ENCODE measurements at regions not wholly inside any gene's neighbourhood (a gene's known extent, or its start where the extent isn't known, plus 50 kb on each side); places are given as distances from the start of the nearest gene placed in this dataset.

DNA sequence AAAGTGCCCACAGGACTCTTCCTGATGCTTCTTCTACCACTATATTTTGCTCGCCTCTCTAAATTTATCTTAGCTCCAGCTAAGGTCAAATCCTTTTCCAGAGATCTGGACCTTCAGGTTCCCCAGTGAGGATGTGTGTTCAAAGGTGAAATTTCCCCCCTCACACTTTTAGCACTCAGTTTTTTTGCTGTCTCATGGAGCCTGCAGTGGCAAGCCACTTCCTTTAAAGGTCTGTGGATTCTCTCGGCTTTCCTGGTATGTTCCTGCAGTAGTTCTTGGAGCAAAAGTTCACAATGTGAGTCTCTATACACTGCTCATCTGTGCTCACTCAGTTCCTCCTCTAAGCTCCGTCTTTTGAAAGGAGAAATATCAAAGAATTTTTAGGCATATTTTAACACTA lies 181.4 kb downstream of the LURAP1L start:
- ATAC-seq (replicated peaks) = no peak
- Mint-ChIP-seq H3K4me3 (no peak overlapping the region), H3K27ac (no peak overlapping the region), H3K27me3 (no peaks in the 10 kb centered on the region), H3K4me1 (ENCODE audit: low read depth in 2 of 2) (no peaks in the 10 kb centered on the region), H3K9me3 (peaks cover 22 to 51% of the 10 kb centered on the region in 2 donors), H3K36me3 (ENCODE audit: insufficient read depth) (no peaks in the 10 kb centered on the region)
- no peak for DNase-seq

DNA sequence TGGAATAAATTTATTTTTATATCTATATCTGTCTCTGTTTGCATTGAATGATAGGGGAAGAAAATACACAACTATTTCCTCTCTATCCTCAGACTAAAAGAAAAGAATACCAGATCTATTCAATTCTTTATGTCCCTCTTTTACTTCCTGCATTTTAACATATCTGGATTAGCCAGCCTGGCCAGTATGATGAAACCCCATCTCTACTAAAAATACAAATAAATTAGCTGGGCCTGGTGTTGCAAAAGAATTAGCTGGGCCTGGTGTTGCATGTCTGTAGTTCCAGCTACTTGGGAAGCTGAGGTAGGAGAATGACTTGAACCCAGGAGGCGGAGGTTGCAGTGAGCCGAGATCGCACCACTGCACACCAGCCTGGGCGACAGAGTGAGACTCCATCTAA lies 182.0 kb downstream of the LURAP1L start:
- Mint-ChIP-seq H3K27ac (no peak overlapping the region), H3K4me3 (no peak overlapping the region), H3K9me3 (peaks cover 22 to 50% of the 10 kb centered on the region in 2 donors), H3K4me1 (ENCODE audit: low read depth in 2 of 2) (no peaks in the 10 kb centered on the region), H3K27me3 (no peaks in the 10 kb centered on the region), H3K36me3 (ENCODE audit: insufficient read depth) (no peaks in the 10 kb centered on the region)
- no peak for DNase-seq
- ATAC-seq (replicated peaks) = no peak

DNA sequence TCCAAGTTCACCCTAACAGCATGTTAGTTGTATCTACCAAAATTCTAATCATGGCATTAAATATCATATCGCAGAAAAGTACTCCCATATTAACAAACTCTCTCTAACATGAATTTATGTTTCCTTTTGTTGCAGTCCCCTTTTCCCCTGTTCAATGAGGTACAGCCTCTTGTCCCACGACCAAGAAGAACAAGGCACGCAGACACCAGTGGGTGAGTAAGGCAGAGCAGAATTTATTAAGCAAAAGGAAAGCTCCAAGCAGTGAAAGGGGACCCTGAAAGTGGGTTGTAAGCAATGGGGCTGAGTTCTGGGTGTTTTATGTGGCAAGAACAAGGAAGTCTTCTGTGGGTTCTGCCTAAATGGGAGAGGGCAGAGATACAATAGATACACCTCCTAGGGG lies 183.5 kb downstream of the LURAP1L start:
- ATAC-seq (replicated peaks) (no peak), DNase-seq (no peak)
- Mint-ChIP-seq H3K4me3 (no peak overlapping the region), H3K4me1 (ENCODE audit: low read depth in 2 of 2) (no peaks in the 10 kb centered on the region), H3K27ac (no peak overlapping the region), H3K36me3 (ENCODE audit: insufficient read depth) (peaks cover 2% of the 10 kb centered on the region), H3K27me3 (no peaks in the 10 kb centered on the region), H3K9me3 (peaks cover 14 to 38% of the 10 kb centered on the region in 2 donors)

DNA sequence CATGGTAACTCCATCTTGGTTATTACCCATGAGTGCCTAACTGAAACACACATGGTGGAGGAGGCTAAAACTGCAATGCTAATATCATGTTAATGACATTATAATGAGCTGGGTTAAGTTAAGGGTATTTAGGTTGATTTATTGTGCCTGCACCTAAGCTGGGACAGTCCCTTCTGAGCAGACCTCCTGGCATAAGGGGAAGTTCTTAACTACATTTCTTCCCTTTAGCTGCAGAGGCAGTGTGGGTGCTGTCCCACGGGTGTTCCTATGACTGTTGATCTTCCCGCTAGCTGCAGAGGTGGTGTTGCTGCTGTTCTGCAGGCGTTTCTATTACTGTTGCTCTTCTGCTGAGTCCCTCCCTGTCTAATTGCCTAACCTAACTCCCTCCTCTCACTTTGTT lies 183.9 kb downstream of the LURAP1L start:
- H3K4me1 Mint-ChIP-seq (ENCODE audit: low read depth in 2 of 2) = no peaks in the 10 kb centered on the region
- no peaks in the 10 kb centered on the region for H3K27me3 Mint-ChIP-seq
- H3K4me3 Mint-ChIP-seq = no peak overlapping the region
- no peak overlapping the region for H3K27ac Mint-ChIP-seq
- H3K36me3 Mint-ChIP-seq (ENCODE audit: insufficient read depth) = peaks cover 2% of the 10 kb centered on the region
- no peak for DNase-seq
- peaks cover 12 to 34% of the 10 kb centered on the region in 2 donors for H3K9me3 Mint-ChIP-seq
- no peak for ATAC-seq (replicated peaks)

DNA sequence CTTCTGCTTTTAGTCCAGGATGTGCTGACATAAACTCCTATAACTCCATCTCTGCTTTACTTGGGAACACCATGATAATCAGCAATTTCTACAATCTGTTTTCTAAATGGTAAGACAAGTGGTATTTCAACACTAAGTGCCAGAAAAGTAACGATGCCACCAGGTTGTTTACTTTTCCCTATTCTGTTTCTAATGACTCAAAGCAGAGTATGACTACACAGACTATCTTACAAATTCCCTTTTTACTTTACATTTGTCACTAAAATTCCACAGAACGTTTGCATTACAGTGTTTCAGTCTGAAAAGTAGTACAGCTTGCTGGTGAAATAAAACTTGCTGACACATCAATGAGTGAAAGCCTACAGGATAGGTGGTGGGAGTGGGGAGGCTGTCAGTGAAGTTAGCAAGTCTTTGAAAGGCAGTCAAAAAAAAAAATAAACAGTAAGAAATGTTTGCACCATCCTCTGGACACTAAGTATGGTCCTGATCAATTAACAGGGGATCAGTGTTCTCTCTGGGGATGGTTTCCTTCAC lies 186.5 kb downstream of the LURAP1L start:
- H3K4me3 Mint-ChIP-seq = no peak overlapping the region
- peaks cover 16 to 34% of the 10 kb centered on the region in 2 donors for H3K9me3 Mint-ChIP-seq
- no peaks in the 10 kb centered on the region for H3K27me3 Mint-ChIP-seq
- DNase-seq (no peak), ATAC-seq (replicated peaks) (no peak)
- H3K36me3 Mint-ChIP-seq (ENCODE audit: insufficient read depth) = peaks cover 2% of the 10 kb centered on the region
- no peaks in the 10 kb centered on the region for H3K4me1 Mint-ChIP-seq (ENCODE audit: low read depth in 2 of 2)
- H3K27ac Mint-ChIP-seq = no peak overlapping the region

DNA sequence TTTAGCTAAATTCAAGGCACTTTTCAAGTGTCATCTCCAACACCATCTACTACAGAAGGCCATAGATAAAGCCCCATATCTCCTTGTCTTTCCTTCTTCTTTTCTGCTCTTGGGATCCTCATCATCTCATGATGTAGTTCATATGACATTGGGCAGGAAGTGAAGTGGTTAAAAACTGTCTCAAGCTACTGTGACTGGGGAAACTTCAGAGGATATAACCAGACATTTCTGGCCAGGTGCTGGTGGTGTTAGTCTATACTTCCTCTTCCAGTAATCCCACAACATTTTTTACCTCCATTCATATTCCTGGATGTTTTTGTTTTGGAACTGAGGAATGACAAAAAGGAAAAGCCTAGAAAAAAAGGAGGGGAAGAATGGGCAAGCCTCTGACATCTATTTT lies 188.7 kb downstream of the LURAP1L start:
- no peaks in the 10 kb centered on the region for H3K27me3 Mint-ChIP-seq
- no peak overlapping the region for H3K4me3 Mint-ChIP-seq
- ATAC-seq (replicated peaks) = no peak
- H3K36me3 Mint-ChIP-seq (ENCODE audit: insufficient read depth) = peaks cover 2% of the 10 kb centered on the region
- peaks cover 15 to 23% of the 10 kb centered on the region in 2 donors for H3K9me3 Mint-ChIP-seq
- no peaks in the 10 kb centered on the region for H3K4me1 Mint-ChIP-seq (ENCODE audit: low read depth in 2 of 2)
- H3K27ac Mint-ChIP-seq = no peak overlapping the region
- no peak for DNase-seq

DNA sequence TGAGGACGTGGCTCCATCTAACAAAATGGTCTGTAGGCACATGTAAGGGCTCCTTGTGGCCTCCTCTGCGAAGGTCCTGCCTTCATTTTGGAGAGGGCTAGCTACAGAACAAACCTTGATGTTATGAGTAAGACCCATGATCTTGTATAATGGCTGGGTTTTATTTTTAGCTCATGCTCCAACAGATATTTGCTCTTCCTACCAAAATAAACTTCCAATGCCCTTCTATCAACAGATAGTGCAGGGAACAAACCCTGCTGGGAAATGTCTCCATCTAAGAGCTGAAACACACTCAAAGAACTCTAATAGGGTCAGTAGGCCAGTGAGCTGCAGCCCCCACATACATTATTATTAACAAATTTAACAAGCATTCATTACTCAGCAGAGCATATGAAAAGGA lies 189.5 kb downstream of the LURAP1L start:
- no peaks in the 10 kb centered on the region for H3K27me3 Mint-ChIP-seq
- H3K9me3 Mint-ChIP-seq = peaks cover 12 to 15% of the 10 kb centered on the region in 2 donors
- H3K36me3 Mint-ChIP-seq (ENCODE audit: insufficient read depth) = peaks cover 2% of the 10 kb centered on the region
- no peaks in the 10 kb centered on the region for H3K4me1 Mint-ChIP-seq (ENCODE audit: low read depth in 2 of 2)
- no peak overlapping the region for H3K27ac Mint-ChIP-seq
- ATAC-seq (replicated peaks) (no peak), DNase-seq (no peak)
- H3K4me3 Mint-ChIP-seq = no peak overlapping the region

DNA sequence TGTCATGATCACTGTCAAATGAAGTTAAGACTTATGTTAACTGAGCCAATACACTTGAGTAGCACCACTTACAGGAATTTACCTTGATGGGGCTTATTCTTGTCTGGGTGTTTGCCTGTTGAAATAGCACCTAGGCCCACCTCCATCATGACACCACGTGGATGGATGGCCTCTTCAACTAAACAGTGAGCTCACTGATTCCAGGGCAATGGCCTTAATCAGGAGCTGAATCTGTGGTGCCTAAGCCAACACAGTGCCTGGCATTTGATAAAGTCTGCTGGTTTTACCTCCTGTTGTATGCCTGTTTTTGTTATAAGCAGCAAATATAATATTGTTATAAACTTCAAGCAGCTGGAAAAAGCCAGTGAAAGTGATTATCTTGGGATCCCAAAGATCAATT lies 190.5 kb downstream of the LURAP1L start:
- Mint-ChIP-seq H3K27ac (no peak overlapping the region), H3K4me3 (no peak overlapping the region), H3K9me3 (peaks cover 9 to 12% of the 10 kb centered on the region in 2 donors), H3K36me3 (ENCODE audit: insufficient read depth) (peaks cover 2% of the 10 kb centered on the region), H3K27me3 (no peaks in the 10 kb centered on the region), H3K4me1 (ENCODE audit: low read depth in 2 of 2) (no peaks in the 10 kb centered on the region)
- no peak for ATAC-seq (replicated peaks)
- DNase-seq = no peak

DNA sequence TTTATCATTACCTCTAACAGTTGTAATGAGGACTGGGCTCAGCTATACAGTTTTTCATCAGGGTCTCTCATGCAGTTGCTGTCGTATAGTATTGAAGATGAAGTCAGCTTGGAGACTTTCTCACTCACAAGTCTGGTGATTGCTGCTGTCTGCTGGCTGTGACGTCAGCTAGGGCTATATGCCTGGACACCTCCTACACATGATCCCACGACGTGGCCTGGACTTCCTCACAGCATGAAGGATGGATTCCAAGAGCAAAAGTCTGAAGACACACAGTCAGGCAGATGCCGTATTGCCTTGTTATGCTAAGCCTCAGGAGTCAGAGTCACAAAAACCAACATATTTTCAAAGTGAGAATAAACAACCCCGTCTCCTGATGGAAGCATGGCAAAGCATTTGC lies 193.3 kb downstream of the LURAP1L start:
- no peaks in the 10 kb centered on the region for H3K27me3 Mint-ChIP-seq
- no peak overlapping the region for H3K4me3 Mint-ChIP-seq
- DNase-seq = no peak
- no peak overlapping the region for H3K27ac Mint-ChIP-seq
- no peak for ATAC-seq (replicated peaks)
- no peaks in the 10 kb centered on the region for H3K4me1 Mint-ChIP-seq (ENCODE audit: low read depth in 2 of 2)
- no peaks in the 10 kb centered on the region for H3K36me3 Mint-ChIP-seq (ENCODE audit: insufficient read depth)
- peaks cover 6 to 8% of the 10 kb centered on the region in 2 donors for H3K9me3 Mint-ChIP-seq

DNA sequence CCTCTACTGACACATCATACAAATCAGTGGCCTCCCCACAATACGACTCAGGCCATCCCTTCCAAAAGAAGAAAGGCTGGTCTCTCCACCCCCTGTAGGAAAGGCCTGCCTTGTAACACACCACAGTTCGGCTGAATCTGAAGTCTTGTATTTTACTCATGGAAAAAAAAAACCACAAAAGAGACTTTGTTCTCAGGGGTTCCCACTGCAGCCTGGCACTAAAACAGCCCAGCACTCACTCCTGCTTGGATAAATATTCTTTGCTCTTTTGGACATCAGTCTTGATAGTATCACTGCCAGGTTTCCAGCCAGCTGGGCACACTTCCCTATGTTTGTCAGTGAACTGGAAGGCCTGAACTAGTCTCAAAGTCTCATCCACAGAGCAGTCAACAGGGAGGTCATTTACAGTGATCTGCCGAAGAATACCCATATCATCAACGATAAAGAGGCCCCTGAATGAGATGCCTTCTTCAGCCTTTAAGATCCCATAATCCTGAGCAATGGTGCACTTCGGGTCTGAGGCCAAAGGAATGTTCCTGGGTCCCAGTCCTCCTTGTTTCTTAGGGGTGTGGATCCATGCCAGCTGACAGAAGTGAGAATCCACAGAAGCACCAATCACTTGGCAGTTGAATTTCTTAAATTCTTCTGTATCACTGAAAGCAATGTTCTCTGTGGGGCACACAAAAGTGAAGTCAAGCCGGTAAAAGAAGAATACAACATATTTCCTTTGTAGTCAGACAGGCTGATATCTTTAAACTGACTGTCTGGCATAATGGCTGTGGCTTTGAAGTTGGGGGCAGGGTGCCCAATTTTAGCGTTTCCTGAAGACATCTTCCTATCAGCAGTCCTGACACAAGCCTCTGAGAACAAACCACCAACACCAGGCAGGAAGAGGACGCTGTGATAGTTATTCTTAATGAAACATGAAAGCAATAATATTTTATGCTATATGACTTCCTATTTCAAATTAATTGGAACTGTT lies 198.1 kb downstream of the LURAP1L start:
- no peaks in the 10 kb centered on the region for H3K27me3 Mint-ChIP-seq

DNA sequence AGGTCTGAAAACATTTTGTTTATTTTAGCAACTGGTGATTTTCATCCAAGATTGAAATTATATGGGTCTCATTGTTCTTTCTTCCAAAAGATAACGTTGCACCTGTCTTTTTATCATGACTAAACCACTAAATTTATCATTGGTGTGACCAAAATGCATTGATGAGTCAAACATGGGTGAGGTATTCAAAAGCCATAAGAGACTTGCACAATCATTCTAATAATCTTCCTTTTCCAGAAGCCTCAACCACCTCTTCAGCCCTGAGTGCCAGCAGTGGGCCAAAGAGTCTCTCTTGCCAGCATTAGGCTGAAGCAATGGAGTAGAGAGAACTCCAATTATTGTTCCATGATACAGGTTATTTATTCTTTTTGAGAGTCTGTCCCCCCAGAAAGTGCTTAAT lies 198.9 kb downstream of the LURAP1L start:
- Mint-ChIP-seq H3K36me3 (ENCODE audit: insufficient read depth) (no peaks in the 10 kb centered on the region), H3K27me3 (no peaks in the 10 kb centered on the region), H3K4me3 (no peak overlapping the region), H3K4me1 (ENCODE audit: low read depth in 2 of 2) (no peaks in the 10 kb centered on the region), H3K9me3 (peaks cover 5 to 14% of the 10 kb centered on the region in 2 donors), H3K27ac (no peak overlapping the region)
- DNase-seq (no peak), ATAC-seq (replicated peaks) (no peak)

More for the DNA sequence above, 198.1 kb downstream of the LURAP1L start:
- Mint-ChIP-seq H3K4me3 (no peak overlapping the region), H3K9me3 (peaks cover 4 to 8% of the 10 kb centered on the region in 2 donors), H3K4me1 (ENCODE audit: low read depth in 2 of 2) (no peaks in the 10 kb centered on the region), H3K36me3 (ENCODE audit: insufficient read depth) (no peaks in the 10 kb centered on the region), H3K27ac (no peak overlapping the region)
- ATAC-seq (replicated peaks) (no peak), DNase-seq (no peak)

DNA sequence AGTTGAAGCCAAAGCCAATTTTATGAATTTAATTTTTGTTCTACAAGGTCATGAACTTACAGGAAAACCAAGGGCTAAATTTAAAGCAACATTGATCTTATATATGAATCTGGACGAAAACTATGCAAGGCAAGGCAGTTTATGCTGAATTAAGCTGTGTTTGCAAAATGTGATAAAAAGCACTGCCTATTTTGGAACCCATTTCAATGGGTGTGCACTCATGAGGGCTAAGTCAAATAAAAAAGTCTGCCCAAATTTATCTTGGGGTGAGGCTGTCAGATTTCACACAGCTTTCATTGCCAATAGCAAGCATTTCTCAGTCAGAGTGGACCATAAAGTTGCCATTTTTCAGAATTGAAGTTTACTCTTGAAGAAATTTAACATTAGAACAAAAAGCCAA lies 199.9 kb downstream of the LURAP1L start:
- peaks cover 5 to 14% of the 10 kb centered on the region in 2 donors for H3K9me3 Mint-ChIP-seq
- ATAC-seq (replicated peaks) = no peak
- H3K27me3 Mint-ChIP-seq = no peaks in the 10 kb centered on the region

DNA sequence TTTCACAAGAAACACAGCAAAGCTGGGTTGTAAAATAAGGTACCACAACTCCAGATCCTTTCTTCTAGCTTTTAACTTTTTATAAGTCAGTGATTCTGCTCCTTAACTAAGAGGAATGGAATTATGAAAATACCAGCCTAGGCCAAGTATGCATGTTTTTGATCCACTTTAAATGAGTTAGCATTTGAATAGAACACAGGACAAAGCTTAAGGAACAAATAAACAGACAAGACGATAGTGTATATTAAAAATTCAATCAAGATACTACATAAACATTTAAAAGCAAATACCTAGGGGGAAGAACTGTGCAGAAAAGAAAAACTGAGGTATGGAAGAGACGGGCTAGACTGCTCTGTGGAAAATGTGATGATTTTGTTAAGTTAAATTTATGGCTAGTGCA lies 200.7 kb downstream of the LURAP1L start:
- H3K4me1 Mint-ChIP-seq (ENCODE audit: low read depth in 2 of 2) = no peaks in the 10 kb centered on the region
- H3K27ac Mint-ChIP-seq = no peak overlapping the region
- peaks cover 5 to 12% of the 10 kb centered on the region in 2 donors for H3K9me3 Mint-ChIP-seq
- no peaks in the 10 kb centered on the region for H3K27me3 Mint-ChIP-seq
- no peaks in the 10 kb centered on the region for H3K36me3 Mint-ChIP-seq (ENCODE audit: insufficient read depth)
- no peak for ATAC-seq (replicated peaks)
- no peak overlapping the region for H3K4me3 Mint-ChIP-seq
- no peak for DNase-seq

More for the DNA sequence above, 199.9 kb downstream of the LURAP1L start:
- H3K36me3 Mint-ChIP-seq (ENCODE audit: insufficient read depth) = no peaks in the 10 kb centered on the region
- no peak for DNase-seq
- H3K4me3 Mint-ChIP-seq = no peak overlapping the region
- H3K27ac Mint-ChIP-seq = no peak overlapping the region
- H3K4me1 Mint-ChIP-seq (ENCODE audit: low read depth in 2 of 2) = no peaks in the 10 kb centered on the region
